ENCODE measurements at regions not wholly inside any gene's neighbourhood (a gene's known extent, or its start where the extent isn't known, plus 50 kb on each side); places are given as distances from the start of the nearest gene placed in this dataset.
"Not testable (repeated sequence)": the region's sequence is repeated elsewhere in the genome, so short reads cannot be mapped to it uniquely, and the experiment has no call there.

DNA sequence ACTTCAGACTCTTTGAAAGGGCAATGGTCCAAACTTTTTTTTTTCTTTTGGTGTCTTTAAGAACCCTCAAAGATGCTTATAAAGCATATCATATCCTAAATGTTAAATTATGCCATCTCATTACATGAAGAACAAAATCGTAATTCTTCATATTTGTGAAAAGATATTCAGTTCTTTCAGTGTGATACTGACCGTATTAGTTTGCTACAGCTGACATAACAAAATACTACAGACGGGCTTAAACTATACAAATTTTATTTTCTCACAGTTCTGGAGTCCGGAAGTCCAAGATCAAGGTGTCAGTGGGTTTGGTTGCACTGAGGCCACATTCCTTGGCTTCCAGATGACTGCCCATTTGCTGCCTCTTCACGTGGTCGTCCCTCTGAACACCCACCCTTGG is 1377.2 kb upstream of the ZEB2 start:
- DNase-seq: no peak
- TF ChIP-seq, protein P1, sequence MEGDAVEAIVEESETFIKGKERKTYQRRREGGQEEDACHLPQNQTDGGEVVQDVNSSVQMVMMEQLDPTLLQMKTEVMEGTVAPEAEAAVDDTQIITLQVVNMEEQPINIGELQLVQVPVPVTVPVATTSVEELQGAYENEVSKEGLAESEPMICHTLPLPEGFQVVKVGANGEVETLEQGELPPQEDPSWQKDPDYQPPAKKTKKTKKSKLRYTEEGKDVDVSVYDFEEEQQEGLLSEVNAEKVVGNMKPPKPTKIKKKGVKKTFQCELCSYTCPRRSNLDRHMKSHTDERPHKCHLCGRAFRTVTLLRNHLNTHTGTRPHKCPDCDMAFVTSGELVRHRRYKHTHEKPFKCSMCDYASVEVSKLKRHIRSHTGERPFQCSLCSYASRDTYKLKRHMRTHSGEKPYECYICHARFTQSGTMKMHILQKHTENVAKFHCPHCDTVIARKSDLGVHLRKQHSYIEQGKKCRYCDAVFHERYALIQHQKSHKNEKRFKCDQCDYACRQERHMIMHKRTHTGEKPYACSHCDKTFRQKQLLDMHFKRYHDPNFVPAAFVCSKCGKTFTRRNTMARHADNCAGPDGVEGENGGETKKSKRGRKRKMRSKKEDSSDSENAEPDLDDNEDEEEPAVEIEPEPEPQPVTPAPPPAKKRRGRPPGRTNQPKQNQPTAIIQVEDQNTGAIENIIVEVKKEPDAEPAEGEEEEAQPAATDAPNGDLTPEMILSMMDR (IDR thresholded peaks at IDR 0.05): no peak
- no peak for TF ChIP-seq POLR2A (IDR thresholded peaks at IDR 0.05)
- Histone ChIP-seq H3K9me3 (no peaks in the 10 kb centered on the region), H3K4me3 (no peak overlapping the region), H3K27me3 (no peaks in the 10 kb centered on the region), H3K27ac (no peak overlapping the region), H3K36me3 (no peaks in the 10 kb centered on the region), H3K4me1 (no peaks in the 10 kb centered on the region)

DNA sequence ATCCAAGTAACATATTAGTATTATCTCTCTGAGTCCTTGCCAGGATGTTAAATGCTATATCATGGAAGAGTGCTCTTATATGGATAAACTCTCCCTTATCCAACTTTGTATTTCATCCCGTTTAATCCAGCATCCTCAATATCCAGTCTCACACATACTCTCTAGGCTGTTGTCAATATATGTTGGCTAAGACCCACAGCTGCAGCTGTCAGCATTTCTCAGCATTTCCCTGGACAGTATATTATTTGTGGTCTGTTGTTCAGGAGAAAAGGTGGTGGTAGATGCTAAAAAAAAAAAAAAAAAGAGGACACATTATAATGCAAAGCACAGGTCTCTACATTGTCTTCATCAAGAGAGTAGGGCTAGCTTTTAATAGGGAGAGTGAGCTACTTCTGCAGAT is 1368.0 kb upstream of the ZEB2 start:
- no peak overlapping the region for H3K27ac ChIP-seq
- H3K9me3 ChIP-seq: no peaks in the 10 kb centered on the region
- no peaks in the 10 kb centered on the region for H3K27me3 ChIP-seq
- no peak for TF ChIP-seq POLR2A (IDR thresholded peaks at IDR 0.05)
- TF ChIP-seq, protein P1 (IDR thresholded peaks at IDR 0.05): no peak
- no peak for DNase-seq
- no peaks in the 10 kb centered on the region for H3K4me1 ChIP-seq
- H3K4me3 ChIP-seq: no peak overlapping the region
- H3K36me3 ChIP-seq: no peaks in the 10 kb centered on the region

DNA sequence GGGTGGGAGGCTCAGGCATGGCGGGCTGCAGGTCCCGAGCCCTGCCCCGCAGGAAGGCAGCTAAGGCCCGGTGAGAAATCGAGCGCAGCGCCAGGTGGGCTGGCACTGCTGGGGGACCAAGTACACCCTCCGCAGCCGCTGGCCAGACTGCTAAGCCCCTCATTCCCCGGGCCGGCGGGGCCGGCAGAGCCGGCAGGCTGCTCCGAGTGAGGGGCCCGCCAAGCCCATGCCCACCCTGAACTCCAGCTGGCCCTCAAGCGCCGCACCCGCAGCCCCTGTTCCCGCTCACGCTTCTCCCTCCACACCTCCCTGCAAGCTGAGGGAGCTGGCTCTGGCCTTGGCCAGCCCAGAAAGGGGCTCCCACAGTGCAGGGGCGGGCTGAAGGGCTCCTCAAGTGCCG is 1361.1 kb upstream of the ZEB2 start:
- not testable (repeated sequence) for H3K36me3 ChIP-seq, H3K9me3 ChIP-seq, H3K4me3 ChIP-seq, H3K4me1 ChIP-seq, H3K27ac ChIP-seq, DNase-seq, H3K27me3 ChIP-seq

DNA sequence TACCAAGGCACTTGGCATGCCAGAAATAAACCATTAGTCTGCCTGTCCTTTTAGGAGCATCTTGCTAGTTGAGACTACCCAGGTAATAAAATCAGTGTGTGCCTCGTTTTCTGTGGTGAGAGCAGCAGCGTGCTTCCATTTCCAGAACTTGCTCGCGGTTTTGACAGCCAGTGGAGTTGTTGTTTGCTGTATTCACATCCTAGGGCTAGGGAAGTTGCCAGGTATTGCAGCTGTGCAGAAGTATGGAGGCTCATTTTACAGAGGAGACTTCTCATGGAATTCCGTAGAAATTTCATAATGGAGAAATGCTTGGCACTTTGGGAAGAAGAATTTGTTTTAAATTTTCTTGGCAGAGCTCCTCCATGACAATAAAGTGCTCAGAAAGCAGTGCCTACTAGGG is 1355.1 kb upstream of the ZEB2 start:
- no peaks in the 10 kb centered on the region for H3K27me3 ChIP-seq
- H3K27ac ChIP-seq: no peak overlapping the region
- H3K4me1 ChIP-seq: no peaks in the 10 kb centered on the region
- H3K9me3 ChIP-seq: no peaks in the 10 kb centered on the region
- TF ChIP-seq POLR2A (IDR thresholded peaks at IDR 0.05): no peak
- TF ChIP-seq, protein P1 (IDR thresholded peaks at IDR 0.05): no peak
- no peak overlapping the region for H3K4me3 ChIP-seq
- no peaks in the 10 kb centered on the region for H3K36me3 ChIP-seq
- no peak for DNase-seq

DNA sequence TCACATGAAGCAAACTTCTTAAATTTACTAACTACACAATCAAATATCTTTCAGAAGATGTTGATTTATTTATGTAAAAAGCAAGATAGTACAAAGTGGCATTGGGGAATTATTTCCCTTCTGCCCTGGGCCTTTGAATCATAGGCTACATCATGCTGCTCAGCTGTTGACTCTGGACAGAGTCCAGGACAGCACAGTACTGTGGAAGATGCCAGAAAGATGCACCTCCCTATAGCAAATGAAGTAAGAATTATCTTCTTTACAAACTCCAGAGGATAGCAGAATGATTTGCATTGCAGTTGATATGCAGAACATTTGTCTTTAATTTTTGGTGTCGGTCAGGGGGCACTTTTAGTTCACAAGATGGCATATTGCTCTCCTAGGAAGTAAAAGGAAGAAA is 1354.5 kb upstream of the ZEB2 start:
- Histone ChIP-seq H3K4me1 (no peaks in the 10 kb centered on the region), H3K9me3 (no peaks in the 10 kb centered on the region), H3K27ac (no peak overlapping the region), H3K36me3 (no peaks in the 10 kb centered on the region), H3K27me3 (no peaks in the 10 kb centered on the region), H3K4me3 (no peak overlapping the region)
- TF ChIP-seq, protein P1 (IDR thresholded peaks at IDR 0.05): no peak
- TF ChIP-seq POLR2A (IDR thresholded peaks at IDR 0.05): no peak
- DNase-seq: no peak

DNA sequence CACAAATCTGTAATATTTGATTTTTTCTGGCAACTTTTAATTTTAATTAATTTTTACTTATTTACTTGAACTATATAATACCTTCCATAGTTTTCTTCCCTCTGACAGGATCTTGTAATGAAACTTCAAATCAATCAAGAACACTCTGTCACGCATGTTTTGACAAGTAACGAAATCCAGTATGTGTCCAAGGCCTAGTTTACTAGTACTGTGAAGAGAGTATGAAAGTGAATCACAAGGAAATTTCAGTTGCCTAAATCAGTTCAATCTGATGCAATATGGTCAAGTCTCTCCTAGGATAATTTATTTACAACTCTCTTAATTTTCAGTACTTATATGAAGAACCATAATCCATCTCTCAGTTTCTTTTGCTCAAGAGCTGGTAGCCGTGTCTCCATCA is 1344.6 kb upstream of the ZEB2 start:
- no peaks in the 10 kb centered on the region for H3K9me3 ChIP-seq
- no peak overlapping the region for H3K4me3 ChIP-seq
- no peak for TF ChIP-seq POLR2A (IDR thresholded peaks at IDR 0.05)
- TF ChIP-seq, protein P1 (IDR thresholded peaks at IDR 0.05): no peak
- DNase-seq: no peak
- no peaks in the 10 kb centered on the region for H3K4me1 ChIP-seq
- H3K36me3 ChIP-seq: no peaks in the 10 kb centered on the region
- H3K27ac ChIP-seq: no peak overlapping the region
- no peaks in the 10 kb centered on the region for H3K27me3 ChIP-seq

Data from Peyer's patch (tissue), 4 donors.